ENCODE measurements at regions not wholly inside any gene's neighbourhood (a gene's known extent, or its start where the extent isn't known, plus 50 kb on each side); places are given as distances from the start of the nearest gene placed in this dataset.

GRCh38 chr3:124542214-124542869 lies 187.9 kb upstream of the UMPS start:
- no peak for DNase-seq (ENCODE audit: low read depth)

DNA sequence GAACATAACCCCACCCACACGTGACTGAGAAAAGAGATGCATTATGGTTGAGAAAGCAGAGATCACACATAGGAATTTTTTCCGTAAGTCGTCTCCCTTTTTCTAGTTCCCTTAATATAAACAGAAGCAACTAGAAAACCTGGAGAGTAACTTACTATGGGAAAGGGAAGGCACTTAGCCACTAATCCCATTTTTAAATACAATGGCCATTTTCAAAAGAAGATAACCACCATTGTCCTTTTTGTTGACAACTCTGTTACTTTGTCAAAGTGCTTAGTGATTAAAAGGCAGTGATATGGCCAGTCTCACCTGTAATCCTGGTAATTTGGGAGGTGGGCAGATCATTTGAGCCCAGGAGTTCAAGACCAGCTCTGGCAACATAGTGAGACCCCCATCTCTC lies 184.4 kb upstream of the UMPS start:
- no peak for DNase-seq (ENCODE audit: low read depth)

DNA sequence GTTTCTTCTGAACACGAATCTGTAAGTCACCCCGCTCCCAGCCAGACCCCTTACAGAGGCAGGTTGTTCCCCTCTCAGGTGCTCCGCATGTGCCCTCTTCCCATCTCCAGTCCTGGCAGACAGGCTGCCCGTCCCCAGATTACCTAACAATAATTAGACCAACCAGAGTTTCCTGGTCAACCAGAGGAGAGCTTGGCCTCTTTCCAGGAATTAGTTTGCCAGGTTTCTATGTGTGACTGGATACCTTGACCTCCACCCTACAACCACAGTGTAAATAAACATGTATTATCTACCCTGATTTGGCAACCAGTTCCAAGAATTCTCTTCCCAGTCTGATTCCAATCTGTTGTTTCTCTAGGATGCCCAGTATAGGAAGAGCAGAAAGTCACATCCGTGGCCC lies 178.0 kb upstream of the UMPS start:
- peak; percentile 10 for DNase-seq (ENCODE audit: low read depth)

DNA sequence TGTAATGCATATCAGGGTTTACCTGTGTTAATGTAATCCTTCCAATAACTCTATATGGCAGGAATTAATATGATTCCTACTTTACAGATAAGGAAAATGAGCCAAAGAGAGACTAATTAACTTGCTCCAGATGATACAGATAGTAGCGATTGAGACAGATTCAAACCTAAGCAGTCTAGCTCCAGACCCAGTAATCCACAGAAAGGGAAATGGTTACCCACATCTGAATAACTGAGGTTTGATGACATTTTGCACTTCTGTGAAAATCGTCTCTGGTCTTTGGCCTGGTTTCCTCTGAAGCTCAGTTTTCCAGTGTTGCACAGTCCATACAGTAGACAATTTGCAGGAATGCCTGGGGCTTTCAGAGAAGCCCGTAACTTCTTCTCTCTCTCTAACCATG lies 177.1 kb upstream of the UMPS start:
- no peak for DNase-seq (ENCODE audit: low read depth)

GRCh38 chr3:124556636-124557035 lies 173.6 kb upstream of the UMPS start:
- no peak for DNase-seq (ENCODE audit: low read depth)

DNA sequence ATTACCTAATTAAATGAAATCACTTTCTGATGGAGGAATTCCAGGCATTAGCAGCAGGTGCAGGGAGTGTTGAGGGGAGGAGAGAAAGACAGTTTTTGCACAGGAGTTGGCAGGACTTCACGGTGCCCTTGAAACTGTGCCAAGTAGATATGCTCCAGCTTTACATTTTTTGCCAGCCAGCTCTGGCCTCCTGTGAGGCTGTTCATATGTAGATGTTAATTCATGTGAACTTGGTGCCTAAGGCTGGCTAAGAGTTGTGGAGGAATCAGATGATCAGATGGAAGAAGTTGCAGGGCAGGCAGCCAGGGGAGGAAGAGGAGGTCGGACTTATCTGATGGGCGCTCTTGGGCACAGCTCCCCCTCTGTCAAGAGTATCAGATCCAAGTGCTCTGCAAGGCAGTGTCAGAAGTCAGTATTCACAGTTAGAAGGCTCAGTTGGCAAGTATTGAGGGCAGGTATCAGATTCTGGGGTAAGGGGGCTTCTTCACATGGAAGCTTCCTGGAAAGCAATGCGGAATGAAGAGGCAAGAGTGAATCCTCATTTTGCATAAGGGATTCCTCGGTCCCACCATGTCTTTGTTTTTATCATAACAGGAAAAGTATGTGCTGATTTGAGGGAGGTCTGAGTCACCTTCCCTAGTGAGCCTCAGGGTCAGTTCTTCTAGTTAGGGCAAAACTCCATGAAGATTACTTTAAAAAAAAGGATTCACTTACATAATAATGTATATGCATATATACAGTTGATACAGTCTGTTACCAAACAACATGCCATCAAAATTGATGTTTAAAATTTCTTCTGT lies 172.6 kb upstream of the UMPS start:
- DNase-seq (ENCODE audit: low read depth), result peak; percentile 56

- peak; percentile 91 for DNase-seq (ENCODE audit: low read depth)
Measured at GRCh38 chr3:124558991-124559845, 171.0 kb upstream of the UMPS start.

DNA sequence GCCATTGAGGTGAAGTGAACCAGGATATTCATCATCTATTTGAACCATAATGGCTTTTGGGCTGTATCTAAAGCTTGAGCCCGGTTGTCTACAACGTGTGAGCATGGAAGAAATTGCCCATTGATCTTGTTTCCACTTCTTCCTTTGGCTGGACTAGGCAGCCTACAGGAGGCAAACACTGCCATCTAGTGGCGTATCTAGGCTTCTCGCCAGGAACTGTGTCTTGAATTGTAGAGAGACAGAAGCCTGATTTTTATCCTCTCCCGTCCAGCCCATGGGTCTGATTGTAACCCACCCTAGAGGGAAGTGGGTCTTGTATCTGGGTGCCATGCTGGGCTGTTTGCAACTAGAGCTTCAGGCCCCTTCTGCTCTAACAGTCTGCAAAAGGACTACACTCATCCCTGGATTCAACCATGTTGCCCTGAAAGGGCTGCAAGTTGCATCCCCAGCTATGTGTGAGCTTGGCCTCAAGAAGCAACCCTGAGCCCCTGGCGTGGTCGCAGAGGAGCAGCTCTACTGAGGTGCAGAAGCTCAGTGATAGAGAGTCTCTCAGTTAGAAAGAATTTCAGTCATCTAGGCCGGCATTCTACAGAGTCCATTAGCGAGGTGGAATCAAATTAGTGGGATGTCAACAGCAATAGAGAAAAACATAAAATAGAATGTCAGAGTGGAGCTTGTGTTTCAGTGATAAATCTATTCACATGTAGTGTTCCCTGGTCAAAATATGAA lies 170.2 kb upstream of the UMPS start:
- peak; percentile 84 for DNase-seq (ENCODE audit: low read depth)

DNA sequence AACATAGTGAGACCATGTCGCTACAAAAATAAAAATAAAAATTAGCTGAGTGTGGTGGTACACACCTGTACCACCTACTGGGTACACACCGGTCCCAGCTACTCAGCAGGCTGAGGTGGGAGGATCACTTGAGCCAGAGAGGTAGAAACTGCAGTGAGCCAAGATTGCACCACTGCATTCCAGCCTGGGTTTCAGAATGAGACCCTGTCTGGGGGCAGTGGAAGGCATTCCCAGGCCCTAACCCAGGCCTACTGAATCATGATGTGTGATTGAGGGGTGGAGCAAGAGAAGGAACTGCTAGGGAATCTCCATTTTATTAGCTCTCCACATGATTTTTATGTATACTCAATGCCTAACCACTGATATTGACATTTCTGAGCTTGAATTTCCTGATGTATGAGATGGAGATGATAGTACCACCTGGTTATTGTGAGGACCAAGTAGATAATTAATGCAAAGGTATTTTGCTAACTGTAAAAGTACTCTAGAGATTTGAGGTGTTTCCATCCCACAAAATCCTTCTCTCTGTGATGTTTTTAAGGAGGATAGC lies 169.5 kb upstream of the UMPS start:
- no peak for DNase-seq (ENCODE audit: low read depth)

GRCh38 chr3:124562769-124563168 lies 167.5 kb upstream of the UMPS start:
- DNase-seq (ENCODE audit: low read depth), result no peak

- DNase-seq (ENCODE audit: low read depth), result peak; percentile 30
Measured at GRCh38 chr3:124563376-124563775, 166.9 kb upstream of the UMPS start.

DNA sequence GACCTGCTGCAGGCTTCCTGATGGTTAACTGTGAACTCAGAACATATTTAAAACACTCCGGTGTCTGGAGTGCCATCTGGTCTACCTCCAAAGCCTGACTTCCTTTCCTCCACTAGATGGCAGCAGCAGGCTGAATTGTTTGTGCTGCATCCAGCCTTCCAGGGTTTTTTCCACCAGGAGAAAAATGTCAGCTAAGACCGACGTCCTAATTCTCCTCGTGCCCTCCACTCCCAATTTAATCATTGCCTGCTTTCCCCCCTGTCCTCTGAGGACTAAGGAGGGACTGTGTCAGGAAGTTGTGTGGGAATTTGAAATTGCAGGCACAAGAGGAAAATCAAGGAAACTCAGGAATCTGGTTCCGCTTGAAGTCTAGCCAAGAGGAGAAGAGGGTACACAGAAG lies 165.2 kb upstream of the UMPS start:
- peak; percentile 59 for DNase-seq (ENCODE audit: low read depth)

- DNase-seq (ENCODE audit: low read depth), result no peak
Measured at GRCh38 chr3:124565551-124565950, 164.7 kb upstream of the UMPS start.

GRCh38 chr3:124566701-124567100 lies 163.6 kb upstream of the UMPS start:
- no peak for DNase-seq (ENCODE audit: low read depth)

DNA sequence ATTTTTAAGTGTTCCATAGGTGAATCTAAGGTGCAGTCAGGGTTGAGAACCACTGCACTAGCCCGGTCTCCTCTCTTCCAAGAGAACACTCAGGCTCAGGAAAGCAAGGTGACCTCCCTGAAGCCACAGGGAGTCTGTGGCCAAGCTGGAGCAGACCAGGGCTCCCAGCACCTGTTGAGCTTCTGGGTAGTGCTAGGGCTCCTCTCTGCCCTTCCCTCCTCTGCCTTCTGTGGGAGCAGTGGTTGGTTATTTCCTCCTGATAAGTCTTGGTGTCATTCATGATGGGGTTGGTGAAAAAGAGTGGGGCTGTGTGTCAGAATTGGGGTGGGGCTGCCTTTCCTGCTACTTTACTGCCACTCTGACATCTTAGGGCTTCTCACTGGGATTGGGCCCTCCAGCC lies 163.1 kb upstream of the UMPS start:
- DNase-seq (ENCODE audit: low read depth), result no peak

- DNase-seq (ENCODE audit: low read depth), result no peak
Measured at GRCh38 chr3:124569761-124570160, 160.5 kb upstream of the UMPS start.

DNA sequence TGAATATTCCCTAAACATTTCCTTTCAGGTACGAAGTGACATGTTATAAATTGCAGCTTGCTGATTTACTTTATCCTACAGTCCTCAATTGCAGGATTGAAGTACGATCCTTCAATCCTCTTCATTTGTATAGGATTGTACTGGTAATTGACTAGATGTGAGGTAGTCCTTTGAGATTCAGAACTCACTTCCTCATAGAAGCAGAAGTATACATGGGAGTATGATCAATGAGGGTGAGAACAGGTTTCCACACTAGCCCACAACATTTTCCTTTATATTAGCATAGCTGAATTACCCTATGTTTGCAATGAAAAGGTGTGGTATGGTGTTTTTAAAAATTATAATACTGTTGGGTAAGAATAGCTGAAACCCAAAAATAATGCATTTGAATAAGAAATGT lies 160.0 kb upstream of the UMPS start:
- no peak for DNase-seq (ENCODE audit: low read depth)

GRCh38 chr3:124572851-124573405 lies 157.3 kb upstream of the UMPS start:
- no peak for DNase-seq (ENCODE audit: low read depth)

DNA sequence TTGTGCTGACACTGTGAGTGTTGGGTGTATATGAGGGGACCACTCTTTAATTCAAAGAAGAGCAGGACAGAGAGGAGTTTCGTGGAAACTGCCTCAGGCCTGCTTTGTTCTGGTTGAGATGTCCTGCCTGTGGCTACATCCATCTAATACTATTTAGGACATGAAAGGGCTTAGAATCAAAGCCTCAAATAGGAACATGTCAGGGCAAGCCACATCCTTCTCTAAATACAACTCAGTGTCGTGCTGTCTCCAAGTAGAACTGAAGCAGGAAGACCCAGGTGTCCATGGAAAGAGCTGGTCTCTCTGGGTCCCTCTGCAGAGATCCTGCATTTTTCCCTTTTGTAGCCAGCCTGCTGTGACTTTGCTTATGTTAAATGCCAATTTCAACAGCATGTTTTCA lies 156.2 kb upstream of the UMPS start:
- no peak for DNase-seq (ENCODE audit: low read depth)

DNA sequence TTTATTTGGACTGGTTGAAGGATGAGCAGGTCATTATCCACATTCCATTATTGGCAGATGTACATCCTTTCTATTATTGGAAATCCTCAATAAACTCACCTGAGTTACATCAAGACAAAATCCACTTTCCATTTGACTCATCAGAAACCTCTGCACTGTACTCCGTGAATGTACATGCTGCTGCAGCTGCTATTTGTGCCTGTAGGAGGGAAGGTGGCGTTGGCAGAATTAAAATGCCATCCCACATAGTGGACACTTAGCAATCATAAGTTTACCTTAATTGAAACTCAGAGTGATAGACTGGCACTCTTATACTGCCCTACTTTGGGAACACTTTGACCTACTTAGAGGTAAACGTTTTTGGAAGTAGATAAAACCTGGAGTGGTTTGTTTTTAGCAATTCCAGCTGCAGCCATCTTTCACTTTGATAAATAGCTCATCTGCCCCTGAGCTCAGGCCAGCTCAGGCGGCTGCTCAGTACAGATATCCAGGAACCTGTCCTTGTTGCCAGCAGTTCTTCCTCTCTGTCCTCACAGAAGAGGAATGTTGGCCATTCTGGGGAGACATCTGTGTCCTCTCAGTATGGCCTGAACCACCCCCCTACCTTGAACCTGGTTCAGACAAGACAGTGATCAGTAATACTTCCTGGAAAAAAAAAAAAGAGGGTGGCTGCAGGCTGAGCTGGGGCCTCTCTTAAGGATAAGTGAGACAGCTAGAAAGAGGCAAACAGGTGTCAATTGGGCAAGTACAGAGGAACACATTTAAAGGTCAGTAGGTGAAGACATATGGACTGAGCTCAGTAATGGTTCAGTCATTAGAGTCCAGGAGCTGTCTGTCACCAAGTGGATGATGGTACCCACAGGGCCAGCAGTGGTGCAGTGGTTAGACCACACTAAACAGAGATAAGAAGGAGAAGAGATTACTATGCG lies 153.4 kb upstream of the UMPS start:
- DNase-seq (ENCODE audit: low read depth), result no peak
